GM13976 (cell line): ENCODE measurements at regions not wholly inside any gene's neighbourhood (a gene's known extent, or its start where the extent isn't known, plus 50 kb on each side); places are given as distances from the start of the nearest gene placed in this dataset.
"Not testable (repeated sequence)": the region's sequence is repeated elsewhere in the genome, so short reads cannot be mapped to it uniquely, and the experiment has no call there.

Experiments used
- DNase-seq: peaks from one replicate; pipeline ENCODE4 v3.0.0; 2012; ENCODE audit warnings: low spot score
- CTCF ChIP-seq: IDR thresholded peaks from 2 replicates; pipeline ENCODE4 v1.5.1; 2012; ENCODE audit warnings: borderline replicate concordance, mild to moderate bottlenecking; ENCODE audit not compliant: insufficient read depth; ENCODE audit errors: extremely low read depth, missing control alignments, control extremely low read depth
- in situ Hi-C: fragments of 300-500 bp; cut with MboI; formaldehyde crosslinking; loops from one replicate; pipeline ENCODE4 v1.12.0; 2022; ENCODE audit warnings: low sequenced_read_pairs, mixed read lengths, inconsistent platforms; ENCODE audit not compliant: unreplicated experiment

DNA sequence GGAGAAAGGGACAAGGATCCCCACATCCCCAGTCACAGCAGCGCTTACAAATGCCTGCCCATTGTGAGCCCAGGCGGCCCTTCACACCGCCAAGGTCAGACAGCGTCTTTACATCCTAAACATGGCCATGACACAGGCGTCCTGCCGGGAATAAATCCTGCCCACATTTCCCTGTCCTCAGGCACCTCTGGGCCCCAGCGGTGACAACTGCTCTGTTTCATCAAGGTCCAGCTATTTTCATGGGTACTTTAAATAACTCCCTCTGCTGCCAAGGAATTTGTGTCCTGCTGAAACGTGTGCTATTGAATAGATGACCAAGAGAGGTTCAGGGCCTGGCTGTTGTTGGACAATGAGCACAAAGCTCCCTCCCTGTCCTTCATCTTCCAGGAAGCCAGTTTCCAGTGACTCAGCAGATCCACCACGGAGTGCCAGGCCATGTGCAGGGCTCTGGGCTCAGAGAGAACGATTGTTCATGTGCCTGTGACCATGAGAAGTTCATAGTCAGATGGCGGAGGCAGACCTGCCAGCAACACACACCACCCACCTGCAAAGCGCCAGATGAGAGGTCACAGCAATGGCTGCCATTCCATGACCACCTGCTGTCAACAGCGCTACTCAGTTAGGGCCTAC is 195.8 kb downstream of the MATN1 start:
- no peak for DNase-seq
- in situ Hi-C loops = no loop called here
- no peak for TF ChIP-seq CTCF

DNA sequence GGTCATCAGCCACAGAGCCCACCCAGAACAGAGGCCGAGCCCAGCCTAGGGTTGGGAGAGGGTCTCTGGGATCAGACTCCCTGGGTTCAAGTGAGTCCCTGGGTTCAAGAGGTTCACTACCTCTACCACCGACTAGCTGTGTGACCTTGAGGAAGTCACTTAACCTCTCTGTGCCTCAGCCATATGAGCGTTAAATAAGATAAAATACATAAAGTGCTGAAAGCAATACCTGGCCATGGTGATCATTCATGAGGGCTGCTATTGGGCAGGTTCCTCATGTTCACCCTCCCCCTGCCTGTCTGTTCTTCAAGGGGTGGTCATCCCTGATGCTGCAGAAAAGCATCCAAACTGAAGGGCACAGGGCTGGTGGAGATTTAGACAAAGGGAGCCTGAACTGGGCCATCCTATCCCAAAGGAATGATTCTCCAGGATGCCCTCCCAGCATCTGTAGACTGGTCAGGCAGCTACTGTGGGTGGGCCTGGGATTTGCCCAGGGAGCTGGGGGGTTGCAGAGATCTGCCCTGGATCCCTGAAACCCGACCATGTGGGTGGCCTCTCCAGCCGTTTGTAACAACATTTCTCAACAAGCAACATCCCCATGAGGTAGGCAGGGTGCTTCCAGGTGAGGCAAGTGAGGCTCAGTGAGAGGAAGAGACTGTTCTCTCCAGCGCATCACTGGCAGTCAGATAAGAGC is 196.6 kb downstream of the MATN1 start:
- in situ Hi-C loops = no loop called here
- DNase-seq = no peak
- no peak for TF ChIP-seq CTCF

DNA sequence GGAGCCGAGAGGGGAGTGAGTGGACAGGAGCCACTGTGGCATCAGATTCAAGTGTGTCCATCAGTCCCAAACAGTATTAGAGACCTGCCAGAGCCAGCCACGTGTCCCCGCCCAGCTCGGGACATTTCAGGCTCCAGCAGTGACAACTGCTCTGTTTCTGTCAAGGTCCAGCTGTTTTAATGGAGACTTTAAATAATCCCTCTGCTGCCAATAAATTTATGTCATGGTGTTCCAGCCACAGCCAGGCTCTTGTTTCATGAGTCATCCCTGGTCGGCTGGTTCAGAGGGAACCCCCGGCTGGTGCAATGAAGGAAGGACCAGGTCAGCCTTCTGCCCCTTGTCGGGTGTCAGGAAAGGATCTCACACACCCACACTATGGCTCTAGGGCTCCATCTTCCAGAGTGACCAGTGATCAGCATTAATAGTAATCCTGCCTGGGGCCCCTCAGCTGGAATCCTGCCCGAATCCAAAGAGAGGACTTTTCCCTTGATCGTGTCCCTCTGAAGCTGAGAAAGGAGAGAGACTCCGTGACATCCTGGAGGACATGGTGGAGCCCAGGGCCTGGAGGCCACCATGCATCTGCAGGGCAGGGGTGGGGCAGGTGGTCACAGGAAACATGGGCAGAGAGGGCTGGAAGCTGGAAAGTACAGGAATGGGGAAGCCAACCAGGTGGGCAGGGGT is 197.3 kb downstream of the MATN1 start:
- in situ Hi-C loops = no loop called here
- DNase-seq = no peak

DNA sequence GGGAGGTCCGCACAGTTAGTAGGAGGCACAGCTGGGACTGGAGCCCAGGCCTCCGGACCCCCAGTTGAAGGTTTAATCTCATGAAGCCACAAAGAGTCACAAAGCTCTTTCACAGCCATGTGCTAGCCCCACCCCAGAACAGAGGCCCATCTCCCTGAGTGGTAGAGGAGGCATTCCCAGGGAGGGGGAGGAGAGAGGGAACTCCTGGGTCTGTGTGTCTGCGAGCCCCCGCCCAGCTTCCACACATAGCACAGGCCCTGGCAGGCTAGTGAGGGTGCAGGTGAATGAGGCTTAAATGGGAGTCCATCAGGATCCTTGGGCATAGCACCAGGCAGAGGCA is 197.8 kb downstream of the MATN1 start:
- DNase-seq = no peak
- TF ChIP-seq CTCF = no peak
- in situ Hi-C loops = no loop called here

More for the DNA sequence above, 197.3 kb downstream of the MATN1 start:
- no peak for TF ChIP-seq CTCF

DNA sequence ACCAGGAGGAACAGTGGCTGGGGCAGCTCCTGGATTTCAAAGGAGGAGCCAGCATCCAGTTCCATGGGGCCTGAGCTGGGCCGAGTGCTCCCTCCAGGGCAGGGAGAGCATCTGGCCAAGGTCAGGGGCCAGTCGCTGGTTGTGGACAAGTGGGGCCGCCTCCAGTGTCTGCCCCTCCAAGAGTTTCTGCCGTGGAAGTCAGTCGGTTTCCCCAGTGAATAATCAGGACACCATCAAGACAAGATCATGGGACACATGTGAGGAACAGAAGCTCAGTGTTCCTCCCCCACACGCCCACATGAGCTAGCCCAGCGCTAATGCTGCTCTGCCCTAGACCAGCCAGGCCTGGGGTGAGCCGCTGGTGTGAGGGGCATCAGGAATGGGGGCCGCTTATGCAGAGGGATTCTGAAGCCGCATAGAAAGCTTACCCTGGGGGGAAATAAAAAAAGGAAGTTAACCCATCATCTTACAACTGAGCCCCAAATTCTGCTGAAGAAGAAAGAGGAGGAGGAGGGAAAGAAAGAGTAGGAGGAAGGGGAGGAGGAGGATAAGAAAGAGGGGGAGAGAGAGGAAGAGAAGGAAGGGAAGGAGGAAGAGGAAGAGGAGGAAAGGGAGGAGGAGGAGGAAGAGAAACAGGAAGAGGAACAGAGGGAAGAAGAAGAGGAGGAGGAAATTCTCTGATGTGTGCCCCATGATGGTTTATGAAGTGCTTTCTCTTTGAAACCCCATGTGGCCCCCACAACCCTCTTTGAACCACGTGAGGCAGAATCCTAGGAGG is 198.4 kb downstream of the MATN1 start:
- DNase-seq = no peak
- no peak for TF ChIP-seq CTCF
- in situ Hi-C loops = no loop called here

DNA sequence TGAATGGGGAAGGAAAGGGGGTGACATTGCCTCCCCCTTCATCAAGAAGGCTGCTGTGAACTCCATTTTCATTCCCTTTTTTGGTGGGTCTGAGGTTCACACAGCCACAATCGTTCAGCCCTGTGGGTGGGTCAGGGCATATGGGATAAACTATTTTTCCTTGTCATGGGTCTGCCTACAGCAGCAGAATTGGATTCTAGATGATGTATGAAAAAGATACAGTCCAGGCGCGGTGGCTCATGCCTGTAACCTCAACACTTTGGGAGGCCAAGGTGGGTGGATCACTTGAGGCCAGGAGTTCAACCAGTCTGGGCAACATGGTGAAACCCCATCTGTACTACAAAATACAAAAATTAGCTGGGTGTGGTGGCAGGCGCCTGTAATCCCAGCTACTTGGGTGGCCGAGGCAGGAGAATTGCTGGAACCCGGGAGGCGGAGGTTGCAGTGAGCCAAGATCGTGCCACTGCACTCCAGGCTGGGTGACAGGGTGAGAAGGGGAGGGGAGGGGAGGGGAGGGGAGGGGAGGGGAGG is 199.3 kb downstream of the MATN1 start:
- in situ Hi-C loops, DNase-seq: not testable (repeated sequence)
